ENCODE measurements at regions not wholly inside any gene's neighbourhood (a gene's known extent, or its start where the extent isn't known, plus 50 kb on each side); places are given as distances from the start of the nearest gene placed in this dataset.
A peak's percentile ranks its signal among the peaks of the same experiment; 100 is the strongest.

DNA sequence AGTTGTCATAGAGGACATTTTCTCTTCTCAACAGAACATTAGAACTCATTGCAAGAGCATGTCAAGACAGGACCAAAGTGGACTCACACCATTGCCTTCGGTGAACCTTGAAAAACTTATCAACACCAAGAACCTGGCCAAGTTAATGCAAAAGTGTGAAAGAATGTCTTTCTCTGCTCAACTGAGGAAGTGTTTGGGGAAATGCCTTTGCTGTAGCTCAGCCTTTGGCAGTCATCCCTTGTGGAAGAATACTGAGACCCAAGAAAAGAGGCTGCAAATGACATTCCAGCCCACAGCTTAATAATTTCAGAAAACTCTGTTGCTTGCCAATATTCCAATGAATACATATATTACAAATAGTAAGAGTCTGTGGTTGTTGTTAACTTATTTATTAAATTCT, 728.8 kb upstream of the PIK3C3 start:
- in situ Hi-C loops (cut with MboI; ENCODE audit: low sequenced_read_pairs): no loop called here
- no peaks in the 10 kb centered on the region for H3K9me3 ChIP-seq
- no peaks in the 10 kb centered on the region for H3K27me3 ChIP-seq (ENCODE audit: low read depth)
- no peak for DNase-seq (ENCODE audit: low spot score in 2 of 2)
- H3K4me1 ChIP-seq: no peaks in the 10 kb centered on the region
- no peaks in the 10 kb centered on the region for H3K36me3 ChIP-seq (replicated peaks)
- no peak overlapping the region for H3K4me3 ChIP-seq

DNA sequence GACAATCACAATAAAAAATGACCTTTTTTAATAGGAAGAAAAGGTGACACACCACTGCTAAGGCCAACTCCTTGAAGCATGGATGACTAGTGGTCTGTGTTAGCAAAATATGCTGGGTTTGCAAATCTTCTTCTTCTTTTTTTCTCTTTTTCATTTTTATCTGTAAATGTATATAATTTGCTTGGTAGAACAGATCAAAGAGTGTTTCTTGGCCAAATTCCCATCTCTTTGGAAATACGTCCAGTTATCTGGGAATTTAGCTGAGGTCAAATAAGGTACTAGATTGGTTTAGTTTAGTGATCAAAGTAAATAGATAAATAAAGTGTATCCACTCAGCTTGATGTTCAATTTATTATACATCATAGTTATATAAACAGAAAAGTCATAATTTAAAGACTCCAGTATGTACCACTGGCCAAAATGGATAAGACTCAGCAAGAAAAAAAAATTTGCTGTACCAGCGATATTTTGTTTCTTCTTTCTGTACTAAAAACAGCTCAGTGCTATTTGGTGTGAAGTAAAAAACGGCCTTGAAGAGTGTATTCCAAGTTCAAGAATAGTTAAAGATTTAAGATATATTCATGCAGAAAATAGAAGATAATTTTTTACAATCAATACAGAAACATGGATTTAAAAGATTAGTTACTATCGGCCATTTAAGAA, 738.6 kb upstream of the PIK3C3 start:
- Histone ChIP-seq H3K9me3 (no peaks in the 10 kb centered on the region), H3K4me1 (no peaks in the 10 kb centered on the region), H3K27me3 (ENCODE audit: low read depth) (no peaks in the 10 kb centered on the region), H3K36me3 (replicated peaks) (no peaks in the 10 kb centered on the region), H3K4me3 (no peak overlapping the region)
- no peak for DNase-seq (ENCODE audit: low spot score in 2 of 2)
- in situ Hi-C loops (cut with MboI; ENCODE audit: low sequenced_read_pairs): no loop called here

GRCh38 chr18:41207706-41208105, 747.3 kb upstream of the PIK3C3 start:
- Histone ChIP-seq H3K4me3 (no peak overlapping the region), H3K27me3 (ENCODE audit: low read depth) (no peaks in the 10 kb centered on the region), H3K9me3 (no peaks in the 10 kb centered on the region), H3K4me1 (peaks cover 12% of the 10 kb centered on the region), H3K36me3 (replicated peaks) (no peaks in the 10 kb centered on the region)
- in situ Hi-C loops (cut with MboI; ENCODE audit: low sequenced_read_pairs): no loop called here
- DNase-seq (ENCODE audit: low spot score in 2 of 2): no peak

GRCh38 chr18:41206341-41206830, 748.6 kb upstream of the PIK3C3 start:
- H3K4me1 ChIP-seq: peaks cover 12% of the 10 kb centered on the region
- H3K9me3 ChIP-seq: no peaks in the 10 kb centered on the region
- H3K4me3 ChIP-seq: no peak overlapping the region
- peak in 1 of 2 experiments; percentile 25 for DNase-seq (ENCODE audit: low spot score in 2 of 2)
- in situ Hi-C loops (cut with MboI; ENCODE audit: low sequenced_read_pairs): no loop called here
- H3K36me3 ChIP-seq (replicated peaks): no peaks in the 10 kb centered on the region
- H3K27me3 ChIP-seq (ENCODE audit: low read depth): no peaks in the 10 kb centered on the region

DNA sequence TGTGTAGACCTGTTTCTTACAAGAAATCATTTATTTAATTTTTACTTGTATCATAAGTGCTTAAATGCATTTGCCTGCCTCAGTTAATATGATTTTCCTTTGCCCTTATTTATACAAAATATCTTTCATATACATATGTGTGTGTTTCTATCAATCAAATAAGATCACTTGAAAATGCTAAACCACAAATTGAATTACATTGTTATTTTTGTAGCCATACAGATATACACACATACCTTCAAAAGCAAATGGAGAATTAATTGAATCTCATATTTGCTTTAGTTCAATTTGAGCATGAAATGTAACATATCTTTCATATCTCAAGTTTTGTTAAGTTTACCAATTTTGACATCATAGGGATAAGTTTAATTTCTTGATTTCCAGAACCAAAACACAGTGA, 755.8 kb upstream of the PIK3C3 start:
- H3K4me1 ChIP-seq: no peaks in the 10 kb centered on the region
- no peaks in the 10 kb centered on the region for H3K9me3 ChIP-seq
- H3K36me3 ChIP-seq (replicated peaks): no peaks in the 10 kb centered on the region
- in situ Hi-C loops (cut with MboI; ENCODE audit: low sequenced_read_pairs): no loop called here
- DNase-seq (ENCODE audit: low spot score in 2 of 2): no peak
- H3K4me3 ChIP-seq: no peak overlapping the region
- no peaks in the 10 kb centered on the region for H3K27me3 ChIP-seq (ENCODE audit: low read depth)

DNA sequence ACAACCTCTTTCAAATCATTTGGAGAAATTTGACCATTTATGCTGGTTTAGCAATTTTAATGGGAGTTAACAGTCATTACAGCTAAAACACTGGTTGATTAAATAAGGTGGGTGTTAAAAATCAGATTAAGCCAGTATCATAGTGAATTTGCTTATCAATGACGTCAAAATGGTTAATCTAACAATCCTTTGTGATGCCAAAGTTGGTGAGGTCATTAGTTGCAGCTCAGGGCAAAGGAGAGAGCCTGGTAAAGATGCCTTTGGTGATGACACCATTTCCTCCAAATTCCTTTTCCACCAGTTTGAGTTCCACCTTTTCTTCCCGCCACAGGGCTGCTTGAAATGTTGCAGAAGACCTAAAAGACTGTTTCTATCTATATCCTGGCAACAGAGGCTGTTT, 757.1 kb upstream of the PIK3C3 start:
- no peaks in the 10 kb centered on the region for H3K36me3 ChIP-seq (replicated peaks)
- no peak overlapping the region for H3K4me3 ChIP-seq
- in situ Hi-C loops (cut with MboI; ENCODE audit: low sequenced_read_pairs): no loop called here
- no peak for DNase-seq (ENCODE audit: low spot score in 2 of 2)
- H3K9me3 ChIP-seq: no peaks in the 10 kb centered on the region
- no peaks in the 10 kb centered on the region for H3K27me3 ChIP-seq (ENCODE audit: low read depth)
- no peaks in the 10 kb centered on the region for H3K4me1 ChIP-seq

DNA sequence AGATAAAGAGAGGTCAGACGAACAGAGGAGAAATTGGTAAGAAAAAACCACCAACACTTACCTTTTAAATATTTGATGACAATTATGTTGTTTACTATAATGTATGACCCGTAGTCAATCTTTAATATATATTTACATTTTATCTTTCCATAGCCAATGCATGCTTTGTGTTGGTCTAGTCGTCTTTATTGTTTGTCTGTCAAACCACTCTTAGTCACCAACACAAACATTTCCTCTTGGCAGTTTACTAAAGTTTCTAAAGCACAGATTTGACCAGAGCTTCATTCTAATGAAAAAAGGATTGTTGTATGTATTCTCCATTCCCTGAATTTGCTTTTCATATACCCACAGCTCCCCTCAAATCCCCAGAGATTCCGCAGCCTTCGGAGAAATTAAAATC, 784.7 kb upstream of the PIK3C3 start:
- DNase-seq (ENCODE audit: low spot score in 2 of 2): no peak
- Histone ChIP-seq H3K9me3 (no peaks in the 10 kb centered on the region), H3K4me3 (no peak overlapping the region), H3K36me3 (replicated peaks) (no peaks in the 10 kb centered on the region), H3K4me1 (no peaks in the 10 kb centered on the region), H3K27me3 (ENCODE audit: low read depth) (no peaks in the 10 kb centered on the region)
- in situ Hi-C loops (cut with MboI; ENCODE audit: low sequenced_read_pairs): no loop called here

DNA sequence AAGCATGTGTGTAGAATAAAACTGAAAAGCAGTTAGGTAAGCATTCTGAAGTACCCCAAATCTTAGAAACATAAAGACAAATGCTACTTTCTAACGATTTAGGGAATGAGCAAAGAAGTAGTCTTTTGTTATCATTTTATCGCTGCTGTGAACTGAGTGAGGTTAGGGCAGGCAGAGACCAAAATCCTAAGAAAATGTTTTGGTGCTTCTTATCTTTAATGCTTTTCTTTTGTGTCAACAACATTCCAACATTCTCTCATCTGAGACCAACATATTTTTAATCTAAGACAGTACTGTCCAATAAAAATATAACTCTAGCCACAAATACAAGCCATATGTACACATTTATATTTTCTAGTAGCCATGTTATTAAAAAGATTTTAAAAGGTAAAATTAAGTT, 789.4 kb upstream of the PIK3C3 start:
- H3K36me3 ChIP-seq (replicated peaks): no peaks in the 10 kb centered on the region
- in situ Hi-C loops (cut with MboI; ENCODE audit: low sequenced_read_pairs): no loop called here

DNA sequence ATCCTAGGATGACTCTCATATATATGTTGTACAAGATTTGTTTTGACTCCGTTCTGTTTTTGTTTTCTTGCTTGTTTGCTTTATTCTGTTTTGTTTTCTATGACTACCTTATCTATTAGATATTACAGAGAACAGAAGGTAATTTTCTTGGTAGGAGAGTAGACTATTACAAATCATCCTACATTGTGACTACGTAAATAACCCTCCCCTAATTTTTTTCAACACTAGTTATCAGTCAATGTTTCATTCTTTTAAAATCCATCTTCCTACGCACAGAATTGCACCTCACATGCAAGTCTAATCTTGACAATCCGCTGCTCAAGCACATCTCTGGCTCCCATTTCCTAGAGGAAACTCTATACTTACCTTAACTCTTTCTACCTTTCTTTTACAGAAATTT, 792.3 kb upstream of the PIK3C3 start:
- Histone ChIP-seq H3K4me1 (no peaks in the 10 kb centered on the region), H3K27me3 (ENCODE audit: low read depth) (no peaks in the 10 kb centered on the region), H3K9me3 (no peaks in the 10 kb centered on the region), H3K4me3 (no peak overlapping the region), H3K36me3 (replicated peaks) (no peaks in the 10 kb centered on the region)
- in situ Hi-C loops (cut with MboI; ENCODE audit: low sequenced_read_pairs): no loop called here
- no peak for DNase-seq (ENCODE audit: low spot score in 2 of 2)

More for the DNA sequence above, 789.4 kb upstream of the PIK3C3 start:
- DNase-seq (ENCODE audit: low spot score in 2 of 2): no peak
- Histone ChIP-seq H3K9me3 (no peaks in the 10 kb centered on the region), H3K27me3 (ENCODE audit: low read depth) (no peaks in the 10 kb centered on the region), H3K4me3 (no peak overlapping the region), H3K4me1 (no peaks in the 10 kb centered on the region)

DNA sequence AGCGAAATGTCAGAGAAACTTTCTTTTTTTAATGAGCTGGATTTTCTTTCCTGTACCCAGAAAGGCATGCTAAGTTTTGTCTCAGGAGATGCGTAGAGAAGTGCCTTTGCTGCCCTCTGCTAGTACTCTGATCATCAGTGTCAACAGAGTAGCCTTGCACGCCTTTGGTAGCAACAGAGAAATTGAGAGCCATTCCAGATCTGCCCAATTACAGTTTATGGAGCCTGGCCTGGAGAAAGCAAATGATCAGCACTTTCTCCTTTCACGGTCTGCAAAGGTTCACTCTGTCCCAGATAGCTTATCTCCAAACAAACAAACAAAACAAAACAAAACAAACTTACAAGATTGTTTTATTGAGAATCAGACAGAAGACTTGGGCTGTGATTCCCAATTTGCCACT, 792.8 kb upstream of the PIK3C3 start:
- in situ Hi-C loops (cut with MboI; ENCODE audit: low sequenced_read_pairs): no loop called here
- no peaks in the 10 kb centered on the region for H3K27me3 ChIP-seq (ENCODE audit: low read depth)
- no peaks in the 10 kb centered on the region for H3K4me1 ChIP-seq
- no peak overlapping the region for H3K4me3 ChIP-seq
- no peaks in the 10 kb centered on the region for H3K36me3 ChIP-seq (replicated peaks)
- no peak for DNase-seq (ENCODE audit: low spot score in 2 of 2)
- no peaks in the 10 kb centered on the region for H3K9me3 ChIP-seq

- Histone ChIP-seq H3K4me1 (no peaks in the 10 kb centered on the region), H3K4me3 (no peak overlapping the region), H3K27me3 (ENCODE audit: low read depth) (no peaks in the 10 kb centered on the region), H3K9me3 (no peaks in the 10 kb centered on the region), H3K36me3 (replicated peaks) (no peaks in the 10 kb centered on the region)
- no peak for DNase-seq (ENCODE audit: low spot score in 2 of 2)
- in situ Hi-C loops (cut with MboI; ENCODE audit: low sequenced_read_pairs): no loop called here
These were observed 798.9 kb upstream of the PIK3C3 start for GRCh38 chr18:41155910-41156851.

GRCh38 chr18:41155025-41155424, 800.0 kb upstream of the PIK3C3 start:
- no peak for DNase-seq (ENCODE audit: low spot score in 2 of 2)
- H3K36me3 ChIP-seq (replicated peaks): no peaks in the 10 kb centered on the region
- no peak overlapping the region for H3K4me3 ChIP-seq
- H3K27me3 ChIP-seq (ENCODE audit: low read depth): no peaks in the 10 kb centered on the region
- no peaks in the 10 kb centered on the region for H3K9me3 ChIP-seq
- in situ Hi-C loops (cut with MboI; ENCODE audit: low sequenced_read_pairs): no loop called here
- no peaks in the 10 kb centered on the region for H3K4me1 ChIP-seq

GRCh38 chr18:41153871-41154270, 801.2 kb upstream of the PIK3C3 start:
- Histone ChIP-seq H3K36me3 (replicated peaks) (no peaks in the 10 kb centered on the region), H3K27me3 (ENCODE audit: low read depth) (no peaks in the 10 kb centered on the region), H3K4me3 (no peak overlapping the region), H3K4me1 (no peaks in the 10 kb centered on the region), H3K9me3 (no peaks in the 10 kb centered on the region)
- no peak for DNase-seq (ENCODE audit: low spot score in 2 of 2)
- in situ Hi-C loops (cut with MboI; ENCODE audit: low sequenced_read_pairs): no loop called here

- DNase-seq (ENCODE audit: low spot score in 2 of 2): no peak
- Histone ChIP-seq H3K4me1 (peaks cover 10% of the 10 kb centered on the region), H3K36me3 (replicated peaks) (no peaks in the 10 kb centered on the region), H3K9me3 (no peaks in the 10 kb centered on the region), H3K4me3 (no peak overlapping the region), H3K27me3 (ENCODE audit: low read depth) (no peaks in the 10 kb centered on the region)
- in situ Hi-C loops (cut with MboI; ENCODE audit: low sequenced_read_pairs): no loop called here
These were observed 804.7 kb upstream of the PIK3C3 start for GRCh38 chr18:41150316-41150715.
